HL-60/S4 (cell line): ENCODE measurements at regions not wholly inside any gene's neighbourhood (a gene's known extent, or its start where the extent isn't known, plus 50 kb on each side); places are given as distances from the start of the nearest gene placed in this dataset.

ENCODE experiments used
- in situ Hi-C: fragments of 300-500 bp; cut with MboI; formaldehyde crosslinking; loops from 2 replicates; pipeline ENCODE4 v1.14.3; 2022; ENCODE audit warnings: low sequenced_read_pairs

GRCh38 chr21:31570824-31571566, 88.5 kb upstream of the SOD1 start:
- in situ Hi-C loops, result no loop called here

- in situ Hi-C loops, result no loop called here
Measured at GRCh38 chr21:31566611-31567010, 92.9 kb upstream of the SOD1 start.

- in situ Hi-C loops, result no loop called here
Measured at GRCh38 chr21:31566064-31566463, 93.4 kb upstream of the SOD1 start.

- in situ Hi-C loops, result no loop called here
Measured at GRCh38 chr21:31564439-31564838, 95.1 kb upstream of the SOD1 start.

GRCh38 chr21:31560479-31560878, 99.0 kb upstream of the SOD1 start:
- in situ Hi-C loops, result no loop called here

GRCh38 chr21:31559368-31560119, 99.9 kb upstream of the SOD1 start:
- in situ Hi-C loops, result no loop called here

GRCh38 chr21:31558962-31559367, 100.5 kb upstream of the SOD1 start:
- in situ Hi-C loops, result no loop called here

GRCh38 chr21:31558189-31558961, 101.1 kb upstream of the SOD1 start:
- in situ Hi-C loops, result no loop called here

GRCh38 chr21:31557421-31558188, 101.9 kb upstream of the SOD1 start:
- in situ Hi-C loops, result no loop called here

- in situ Hi-C loops, result no loop called here
Measured at GRCh38 chr21:31556662-31557061, 102.8 kb upstream of the SOD1 start.

GRCh38 chr21:31555741-31556191, 103.7 kb upstream of the SOD1 start:
- in situ Hi-C loops, result no loop called here

- in situ Hi-C loops, result no loop called here
Measured at GRCh38 chr21:31554511-31555022, 104.9 kb upstream of the SOD1 start.

GRCh38 chr21:31553926-31554325, 105.6 kb upstream of the SOD1 start:
- in situ Hi-C loops, result no loop called here

- in situ Hi-C loops, result no loop called here
Measured at GRCh38 chr21:31553461-31553860, 106.0 kb upstream of the SOD1 start.

GRCh38 chr21:31552826-31553225, 106.7 kb upstream of the SOD1 start:
- in situ Hi-C loops, result no loop called here

- in situ Hi-C loops, result no loop called here
Measured at GRCh38 chr21:31550070-31550469, 109.4 kb upstream of the SOD1 start.

- in situ Hi-C loops, result no loop called here
Measured at GRCh38 chr21:31548688-31549087, 110.8 kb upstream of the SOD1 start.

GRCh38 chr21:31546443-31547170, 112.9 kb upstream of the SOD1 start:
- in situ Hi-C loops, result no loop called here

GRCh38 chr21:31545036-31545435, 114.5 kb upstream of the SOD1 start:
- in situ Hi-C loops, result no loop called here

- in situ Hi-C loops, result no loop called here
Measured at GRCh38 chr21:31543191-31543590, 116.3 kb upstream of the SOD1 start.
